HG03432 (cell line): ENCODE measurements at regions not wholly inside any gene's neighbourhood (a gene's known extent, or its start where the extent isn't known, plus 50 kb on each side); places are given as distances from the start of the nearest gene placed in this dataset.

Experiments used
- ATAC-seq: cut with Tn5 transposase; IDR thresholded peaks from one replicate; pipeline ENCODE4 v1.9.1; 2021; ENCODE audit warnings: mild to moderate bottlenecking, moderate library complexity; ENCODE audit not compliant: unreplicated experiment

DNA sequence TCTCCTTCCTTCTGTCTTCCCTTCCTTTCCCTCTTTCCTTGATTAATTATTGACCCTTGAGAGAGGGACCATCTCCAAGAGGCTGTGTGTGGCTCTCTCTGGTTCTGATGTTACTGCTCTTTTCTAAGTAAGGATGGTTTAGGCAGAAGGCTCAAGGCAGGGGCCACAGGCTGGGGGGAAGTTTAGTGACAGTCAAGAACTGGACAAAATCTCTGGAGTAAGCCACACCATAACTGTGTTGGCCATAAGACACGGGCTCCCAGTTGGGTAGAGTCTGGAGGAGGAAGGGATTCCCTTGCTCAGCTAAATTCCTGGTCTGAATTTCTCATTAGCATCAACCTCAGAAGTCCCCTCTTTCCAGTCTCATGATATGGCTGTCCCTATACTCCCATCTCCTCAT lies 74.7 kb downstream of the BUD13 start:
- ATAC-seq, result no peak

DNA sequence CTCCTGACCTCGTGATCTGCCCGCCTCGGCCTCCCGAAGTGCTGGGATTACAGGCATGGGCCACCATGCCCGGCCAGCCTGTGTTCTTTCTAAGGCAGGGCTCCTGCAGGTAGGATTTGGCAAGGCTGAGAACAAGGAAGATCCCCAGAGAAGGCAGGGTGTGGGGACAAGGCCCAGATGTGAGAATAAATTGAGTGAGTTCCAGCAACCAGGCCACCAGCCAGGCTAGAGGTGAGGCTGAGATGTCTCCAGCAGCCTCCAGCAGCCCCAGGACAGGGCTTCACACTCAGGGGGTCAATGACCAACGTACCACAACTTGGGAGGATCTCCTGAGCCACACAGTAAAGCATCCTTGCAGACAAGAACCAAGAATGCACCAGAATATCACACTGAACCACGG lies 75.1 kb downstream of the BUD13 start:
- no peak for ATAC-seq

DNA sequence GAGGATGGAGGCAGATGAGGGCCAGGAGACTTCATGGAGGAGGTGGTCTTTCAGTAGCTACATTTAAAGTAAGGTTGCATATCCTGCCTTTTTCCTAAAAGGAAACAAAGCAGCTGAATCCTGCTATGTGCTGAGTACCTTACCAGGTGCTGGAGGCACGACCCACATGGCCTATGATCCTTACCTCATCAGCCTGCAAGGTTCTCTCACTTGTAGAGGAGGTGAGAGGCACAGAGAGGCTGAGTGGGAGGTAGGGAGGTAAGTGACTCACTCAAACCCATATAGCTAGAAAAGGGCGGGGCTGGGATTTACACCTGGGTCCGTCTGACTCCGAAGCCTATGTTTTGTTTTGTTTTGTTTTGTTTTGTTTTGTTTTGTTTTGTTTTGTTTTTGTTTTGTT lies 75.8 kb downstream of the BUD13 start:
- no peak for ATAC-seq

DNA sequence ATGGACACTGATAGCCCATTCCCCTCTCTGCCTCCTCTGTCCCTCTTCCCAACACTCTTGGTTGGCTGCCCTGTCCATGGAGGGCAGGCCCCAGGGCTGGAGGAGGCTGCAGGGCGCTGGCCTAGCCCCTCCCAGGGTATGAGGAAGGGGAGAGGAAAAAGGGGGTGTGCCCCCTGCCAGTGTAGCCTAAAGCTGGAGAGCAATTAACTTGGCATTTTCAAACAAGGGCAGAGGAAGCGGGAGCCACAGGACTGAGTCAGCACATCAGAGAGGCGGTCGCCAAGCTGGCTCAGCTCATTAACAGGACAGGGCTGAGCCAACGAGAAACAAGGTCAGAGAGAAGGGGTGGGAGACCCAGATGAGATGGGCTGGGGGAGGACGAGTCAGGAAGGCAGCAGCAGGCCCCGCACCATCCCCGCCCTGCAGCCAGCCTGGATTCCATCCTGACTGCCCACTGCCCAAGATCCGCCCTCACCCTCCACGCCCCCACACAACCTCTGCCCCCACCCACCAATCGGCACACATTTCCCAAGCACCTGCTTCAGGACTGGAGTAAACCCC lies 76.3 kb downstream of the BUD13 start:
- ATAC-seq, result no peak

DNA sequence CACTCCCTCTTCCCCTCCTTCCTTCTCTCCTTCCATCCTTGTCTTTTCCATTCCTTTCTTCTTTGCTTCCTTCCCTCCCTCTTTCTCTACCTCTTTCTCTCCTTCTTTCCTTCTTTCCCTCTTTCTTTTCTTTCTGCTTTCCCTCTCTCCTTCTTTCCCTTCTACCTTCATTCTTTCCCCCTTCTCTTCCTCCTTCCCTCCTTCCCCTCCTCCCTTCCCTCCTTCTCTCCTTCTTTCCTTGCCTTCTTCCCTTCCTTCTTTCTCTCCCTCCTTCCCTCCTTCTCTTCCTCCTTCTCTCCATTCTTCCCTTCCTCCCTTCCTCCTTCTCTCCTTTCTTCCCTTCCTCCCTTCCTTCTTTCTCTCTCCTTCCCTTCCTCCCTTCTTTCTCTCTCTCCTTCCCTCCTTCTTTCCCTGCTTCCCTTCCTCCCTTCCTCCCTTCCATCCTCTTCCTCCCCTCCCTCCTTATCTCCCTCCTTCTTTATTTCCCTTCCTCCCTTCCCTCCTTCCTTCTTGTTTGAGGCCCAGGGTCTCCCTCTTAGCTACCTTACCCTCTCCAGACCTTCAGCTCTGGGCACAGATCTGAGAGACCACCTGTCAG lies 77.0 kb downstream of the BUD13 start:
- no peak for ATAC-seq

DNA sequence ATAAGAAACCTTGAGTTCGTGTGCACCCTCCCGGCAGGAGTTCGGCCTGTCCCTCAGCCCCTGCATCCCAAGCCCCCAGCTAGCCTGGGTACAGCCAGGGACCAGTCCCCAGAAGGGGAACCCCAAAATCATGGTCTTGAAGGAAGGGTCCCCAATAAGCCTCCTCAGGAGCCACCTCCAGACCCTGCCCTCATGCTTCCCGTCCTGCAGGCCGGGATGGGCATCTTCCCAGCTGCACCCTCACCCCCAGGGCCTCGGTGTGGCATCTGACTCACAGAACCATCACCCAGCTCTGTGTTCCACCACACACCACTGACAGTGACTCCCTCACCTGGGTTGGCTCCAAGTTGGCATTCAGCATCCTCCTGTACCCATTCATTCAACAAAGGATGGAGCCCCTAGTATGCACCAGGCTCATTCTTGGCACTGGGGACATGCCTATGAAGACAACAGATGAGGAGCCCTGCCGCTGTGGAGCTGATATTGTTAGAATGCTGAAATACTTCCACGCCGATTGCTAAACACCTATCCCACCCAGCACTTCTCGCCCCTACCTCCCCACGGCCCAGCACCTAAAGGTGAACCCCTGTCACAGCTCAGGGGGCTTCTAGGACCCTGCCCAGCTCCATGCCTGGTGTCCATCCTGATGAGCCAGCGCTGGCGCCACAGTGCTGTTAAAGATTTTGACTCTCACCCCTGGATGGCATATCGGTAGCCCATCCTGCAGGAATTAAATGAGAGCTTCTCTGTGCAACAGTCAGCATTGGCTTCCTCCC lies 77.8 kb downstream of the BUD13 start:
- ATAC-seq, result no peak

DNA sequence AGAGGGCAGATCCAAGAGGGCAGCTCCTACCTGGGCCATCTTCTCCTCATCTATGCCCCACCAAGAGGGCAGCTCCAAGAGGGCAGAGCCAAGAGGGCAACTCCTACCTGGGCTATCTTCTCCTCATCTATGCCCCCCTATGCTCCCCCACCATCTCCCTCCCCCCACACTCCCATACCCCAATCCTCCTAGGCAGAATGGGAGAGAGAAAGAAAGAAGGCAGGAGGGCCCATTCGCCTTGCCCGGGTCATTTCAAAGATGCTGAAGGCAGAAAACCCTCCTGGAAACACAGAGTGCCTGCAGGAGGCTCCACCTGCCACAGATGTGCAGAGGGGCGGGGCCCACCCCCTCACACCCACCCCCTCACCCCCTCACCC lies 78.5 kb downstream of the BUD13 start:
- no peak for ATAC-seq

DNA sequence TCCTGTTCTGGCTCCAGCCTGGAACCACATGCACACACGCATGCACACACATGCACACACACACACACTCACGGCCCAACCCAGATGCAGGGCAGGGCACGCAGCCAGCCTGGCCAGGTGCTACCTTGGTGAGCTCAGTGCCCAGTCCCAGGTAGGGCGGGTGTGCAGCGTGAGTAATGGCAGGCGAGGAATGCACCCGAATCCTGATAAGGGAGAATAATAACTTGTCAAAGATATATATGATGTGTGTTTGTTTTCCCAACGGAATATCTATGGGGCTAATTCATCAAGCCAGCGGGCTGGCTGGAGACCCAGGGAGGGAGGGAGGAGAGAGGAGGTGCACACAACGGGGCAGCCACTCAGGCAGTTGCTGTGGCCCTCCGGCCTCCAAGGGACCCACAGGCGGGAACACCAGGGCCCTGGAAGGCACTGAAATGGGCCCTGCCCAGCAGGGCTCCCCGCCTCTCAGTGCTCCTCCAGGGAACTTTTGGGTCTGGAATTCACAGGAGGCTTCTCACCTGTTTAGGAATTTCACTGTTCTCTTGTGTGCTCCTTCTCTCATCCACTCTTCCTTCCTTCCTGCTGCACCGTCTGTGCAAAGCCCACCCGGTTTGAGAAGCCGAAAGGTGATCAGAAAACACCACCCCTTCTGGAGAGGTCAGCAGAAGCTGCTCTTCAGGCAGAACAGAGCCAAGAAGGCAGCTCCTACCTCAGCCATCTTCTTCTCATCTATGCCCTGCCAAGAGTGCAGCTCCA lies 79.0 kb downstream of the BUD13 start:
- ATAC-seq, result no peak

DNA sequence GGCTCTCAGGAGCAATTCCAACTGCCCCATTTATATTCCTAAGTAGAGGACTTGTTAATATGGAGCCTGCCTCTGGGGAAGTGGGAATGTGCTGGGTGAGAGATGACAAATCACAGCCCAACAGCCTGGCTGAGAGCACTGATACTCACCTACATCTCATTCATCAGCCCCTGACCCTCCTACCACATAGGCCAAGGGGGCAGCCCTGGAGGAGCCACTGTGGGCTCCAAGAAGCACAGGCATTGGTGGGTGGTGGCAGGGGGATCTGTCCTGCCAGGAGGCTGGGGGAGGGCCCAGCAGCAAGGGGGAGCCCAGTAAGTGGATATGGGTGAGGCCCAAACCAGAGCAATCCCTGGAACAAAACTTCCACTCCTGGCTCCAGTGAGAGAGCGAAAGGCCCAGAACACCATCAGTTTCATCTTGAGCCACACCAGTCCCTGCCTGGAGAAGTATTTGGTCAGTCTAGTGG lies 79.7 kb downstream of the BUD13 start:
- no peak for ATAC-seq

DNA sequence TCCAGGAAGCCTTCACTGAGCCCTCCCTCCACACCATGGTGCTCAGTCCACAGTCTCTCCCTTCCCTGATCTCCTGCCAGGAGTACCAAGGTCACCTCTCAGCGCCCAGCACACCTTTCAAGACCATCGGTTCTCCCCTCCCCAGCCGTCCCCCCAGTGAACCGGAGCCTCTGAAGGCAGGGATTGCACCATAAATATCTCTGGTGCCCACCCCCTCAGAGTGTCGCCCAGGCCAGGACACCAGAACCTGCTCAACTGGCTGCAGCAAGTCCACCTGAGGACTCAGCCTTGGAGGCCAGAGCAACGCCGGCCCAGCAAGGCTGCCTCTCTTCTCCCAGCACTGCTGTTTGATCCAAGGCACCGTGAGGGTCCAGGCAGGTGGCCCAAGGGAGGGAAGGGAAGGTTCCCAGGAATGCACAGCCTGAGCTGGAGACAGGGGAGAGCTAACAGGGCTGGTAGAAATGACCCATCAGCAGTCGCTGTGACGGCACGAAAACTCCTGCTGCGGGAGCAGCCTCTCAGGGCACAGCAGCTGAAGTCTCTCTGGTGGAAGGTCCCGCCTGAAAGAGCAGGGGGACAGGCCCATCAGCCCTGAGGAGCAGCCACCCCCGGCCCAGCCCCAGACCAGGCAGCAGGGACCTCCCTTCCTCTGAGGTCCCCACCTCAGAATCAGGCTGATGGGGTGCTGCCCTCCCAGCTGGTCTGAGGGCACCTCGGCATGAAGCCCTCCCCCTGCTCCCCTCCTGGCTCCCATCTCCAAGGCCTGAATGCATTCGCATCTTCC lies 80.3 kb downstream of the BUD13 start:
- ATAC-seq, result no peak

DNA sequence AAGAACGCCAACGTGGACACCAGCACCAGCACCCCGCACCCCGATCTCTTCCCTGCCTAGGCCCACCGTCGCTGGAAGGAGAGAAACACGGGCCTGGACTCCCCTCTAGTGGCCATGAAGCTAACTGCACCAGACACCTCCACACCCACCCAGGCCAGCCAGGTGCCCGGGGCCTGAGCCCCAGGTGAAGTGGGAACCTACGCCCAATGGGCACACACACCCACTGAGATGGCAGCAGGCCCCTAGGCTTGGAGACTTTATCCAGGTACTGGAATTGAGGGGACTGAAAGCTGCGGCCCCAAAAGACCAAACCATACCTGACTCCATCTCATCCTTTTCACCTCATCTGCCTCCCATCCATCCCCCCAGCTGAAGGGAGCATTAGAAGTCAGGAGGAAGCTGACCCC lies 81.0 kb downstream of the BUD13 start:
- peak; percentile 72 for ATAC-seq

DNA sequence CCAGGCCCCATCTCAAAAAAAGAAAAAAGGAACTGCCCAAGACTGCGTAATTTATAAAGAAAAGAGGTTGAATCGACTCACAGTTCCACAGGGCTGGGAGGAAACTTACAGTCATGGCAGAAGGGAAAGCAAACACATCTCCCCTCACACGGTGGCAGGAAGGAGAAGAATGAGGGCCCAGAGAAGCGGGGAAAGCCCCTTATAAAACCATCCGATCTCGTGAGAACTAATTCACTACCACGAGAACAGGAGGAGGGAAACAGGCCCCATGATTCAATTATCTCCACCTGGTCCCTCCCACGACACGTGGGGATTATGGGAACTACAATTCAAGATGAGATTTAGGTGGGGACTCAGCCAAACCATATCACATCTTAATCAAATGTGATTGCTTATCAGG lies 82.2 kb downstream of the BUD13 start:
- no peak for ATAC-seq

DNA sequence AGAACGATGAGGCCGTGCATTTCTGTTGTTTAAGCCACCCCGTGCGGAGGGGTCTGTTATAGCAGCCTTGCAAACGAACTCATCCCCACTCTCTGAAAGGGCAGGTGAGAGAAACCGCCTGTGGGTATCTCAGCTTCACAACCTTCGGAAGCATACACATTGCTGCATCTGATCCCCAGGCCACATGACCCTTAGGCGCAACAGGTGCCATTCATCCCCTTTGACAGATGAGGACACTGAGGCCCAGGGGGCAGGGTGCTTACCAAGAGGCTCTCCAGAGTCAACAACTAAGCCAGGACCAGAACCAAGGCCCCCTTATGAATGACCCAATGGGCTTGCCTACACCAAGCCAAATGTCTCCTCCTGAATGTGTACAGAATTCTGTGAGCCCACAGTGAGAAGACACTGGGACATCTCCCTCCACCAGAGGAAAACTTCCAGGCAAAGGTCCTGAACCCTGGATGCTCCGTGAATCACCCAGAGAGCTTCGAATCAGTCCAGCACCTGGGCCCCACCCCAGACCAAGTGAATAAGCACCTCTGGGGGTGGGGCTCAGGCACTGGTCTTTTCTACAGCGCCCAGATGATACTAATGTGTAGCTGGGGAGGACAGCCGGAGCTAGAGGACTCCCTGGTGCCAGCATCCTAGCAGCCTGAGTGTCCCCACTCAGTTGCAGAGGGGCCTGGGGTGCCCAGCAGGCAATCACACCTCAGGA lies 83.2 kb downstream of the BUD13 start:
- no peak for ATAC-seq

DNA sequence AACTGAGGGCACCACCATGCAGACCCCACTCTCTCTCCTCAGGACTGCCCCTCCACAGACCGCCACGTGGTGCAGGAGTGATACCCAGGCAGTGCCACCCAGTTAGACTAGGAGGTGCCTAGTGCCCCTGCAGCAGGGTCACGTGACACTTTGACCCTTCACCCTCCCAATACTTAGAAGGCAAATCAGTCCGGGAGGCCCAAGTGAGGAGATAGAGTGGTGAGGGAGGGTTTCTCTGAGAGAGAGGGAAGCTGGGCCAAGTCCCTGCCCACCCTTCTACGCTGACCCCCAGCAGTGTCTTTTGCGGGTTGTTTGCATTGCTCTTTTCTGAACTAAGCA lies 84.6 kb downstream of the BUD13 start:
- ATAC-seq, result no peak

DNA sequence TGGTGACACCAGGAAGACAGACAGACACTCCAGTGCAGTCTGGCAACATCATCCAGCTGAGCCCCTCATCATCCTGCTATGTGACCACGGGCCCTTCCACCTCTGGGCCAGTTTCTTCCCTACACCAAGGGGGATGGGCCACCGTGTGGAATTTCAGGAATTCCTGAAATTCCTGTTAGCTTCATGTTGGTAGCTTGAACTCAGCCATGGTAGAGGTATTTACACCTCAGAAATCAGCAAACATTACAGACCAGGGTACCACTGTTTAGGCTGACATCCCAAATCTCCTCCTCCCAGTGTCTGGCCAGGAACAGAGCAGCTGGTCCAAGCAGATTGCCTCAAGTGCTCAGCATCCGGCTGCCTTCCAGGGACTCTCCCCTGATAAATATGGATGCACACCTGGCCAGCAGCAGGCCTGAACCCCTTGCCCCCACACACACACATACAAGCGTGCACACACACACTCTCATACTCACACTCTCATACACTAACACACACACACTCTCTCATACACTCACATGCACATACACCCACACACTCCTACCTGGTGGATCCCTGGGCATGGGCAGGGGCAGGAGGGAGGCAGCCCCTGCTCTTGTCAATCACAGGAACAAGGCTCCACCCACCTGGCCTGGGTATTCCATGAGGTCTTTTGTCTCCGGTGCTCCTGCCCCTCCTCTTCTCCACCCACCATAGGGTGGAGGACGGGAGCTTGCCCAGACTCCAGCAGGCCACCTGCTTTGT lies 85.2 kb downstream of the BUD13 start:
- ATAC-seq, result no peak

DNA sequence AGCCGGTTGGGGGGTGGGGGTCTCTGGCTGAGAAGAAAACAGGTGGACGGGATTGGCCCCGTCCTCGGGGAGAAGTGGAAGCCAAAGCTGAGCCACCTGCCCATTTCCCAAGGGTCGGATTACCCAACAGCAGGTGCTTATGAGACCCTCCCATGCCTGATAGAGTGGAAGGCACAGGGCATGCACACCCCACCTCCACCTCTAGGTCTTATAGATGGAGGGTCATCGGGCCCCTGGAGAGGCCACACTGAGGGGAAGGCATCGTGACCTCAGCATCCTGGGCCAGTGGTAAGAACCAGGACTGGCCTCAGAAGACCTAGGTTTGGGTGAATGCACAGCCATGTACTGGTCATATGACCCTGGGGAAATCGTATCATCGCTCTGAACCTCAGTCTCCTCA lies 85.9 kb downstream of the BUD13 start:
- no peak for ATAC-seq

DNA sequence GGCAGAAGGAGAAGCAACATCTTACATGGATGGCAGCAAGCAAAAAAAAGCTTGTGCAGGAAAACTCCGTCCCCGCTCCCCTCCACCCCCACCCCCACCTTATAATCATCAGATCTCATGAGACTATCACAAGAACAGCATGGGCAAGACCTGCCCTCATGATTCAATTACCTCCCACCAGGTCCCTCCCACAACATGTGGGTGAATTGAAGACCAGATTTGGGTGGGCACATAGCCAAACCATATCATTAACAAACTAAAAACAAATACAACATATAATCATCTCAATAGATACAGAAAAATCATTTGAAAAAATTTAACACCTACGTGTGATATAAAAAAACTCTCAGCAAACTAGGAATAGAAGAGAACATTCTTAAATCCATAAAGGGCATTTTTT lies 88.8 kb downstream of the BUD13 start:
- no peak for ATAC-seq

DNA sequence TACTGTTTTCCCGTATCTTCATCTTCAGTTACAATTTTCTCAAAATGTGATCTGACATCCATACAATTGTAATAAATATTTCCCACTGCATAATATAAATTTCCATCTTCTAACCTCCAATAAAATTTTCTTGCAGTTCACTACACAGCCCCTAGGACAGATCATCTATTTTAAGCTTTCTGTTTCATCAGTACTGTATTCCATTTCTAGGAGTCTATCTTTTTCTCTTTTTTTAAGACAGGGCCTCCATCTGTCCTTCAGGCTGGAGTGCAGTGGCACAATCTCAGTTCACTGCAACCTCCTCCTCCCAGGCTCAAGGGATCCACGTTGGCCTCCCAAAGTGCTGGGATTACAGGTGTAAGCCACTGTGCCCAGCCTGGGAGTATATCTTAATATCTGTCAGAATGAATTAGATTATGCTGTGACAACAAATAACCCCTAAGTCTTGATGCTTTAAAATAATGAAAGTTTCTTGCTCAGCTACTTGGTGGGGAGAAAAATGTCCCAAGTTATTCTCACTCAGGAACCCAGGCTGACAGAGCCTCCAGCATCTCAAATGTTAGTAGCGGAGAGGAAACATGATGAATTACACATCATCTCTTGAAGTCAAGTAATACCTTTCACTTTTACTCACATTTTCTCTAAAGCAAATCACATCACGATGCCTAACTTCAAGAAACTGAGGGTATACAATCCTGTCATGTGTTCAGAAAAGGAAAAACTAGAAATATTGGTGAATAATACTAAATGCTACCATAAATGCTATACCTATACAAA lies 92.2 kb downstream of the BUD13 start:
- no peak for ATAC-seq

DNA sequence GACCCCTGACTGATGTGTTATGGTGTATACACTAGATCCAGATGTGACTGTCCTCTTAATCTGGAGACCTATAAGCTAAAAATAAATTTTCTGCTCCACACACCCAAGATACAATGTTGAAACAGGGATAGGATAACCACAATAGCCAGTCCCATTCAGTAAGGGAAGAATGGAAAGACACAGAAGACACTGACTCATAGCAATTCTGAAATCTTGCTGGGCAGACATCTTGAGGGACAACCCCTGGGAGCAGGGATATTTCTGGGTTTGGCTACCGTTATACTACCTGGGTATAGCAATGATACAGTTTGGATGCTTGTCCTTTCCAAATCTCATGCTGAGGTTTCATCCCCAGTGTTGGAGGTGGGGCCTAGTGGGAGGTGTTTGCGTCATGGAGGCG lies 93.9 kb downstream of the BUD13 start:
- no peak for ATAC-seq
